IPS DF 6.9 (cell line): ENCODE measurements at regions not wholly inside any gene's neighbourhood (a gene's known extent, or its start where the extent isn't known, plus 50 kb on each side); places are given as distances from the start of the nearest gene placed in this dataset.

Experiments used
- DNase-seq: peaks from one replicate; pipeline ENCODE4 v3.0.0-alpha.2; 2013; ENCODE audit warnings: low read depth, low spot score
- H3K27ac ChIP-seq: one replicate; pipeline ENCODE4 v1.5.1; 2013; ENCODE audit warnings: low read length, control low read depth
- H3K27me3 ChIP-seq: 2 replicates; pipeline ENCODE4 v1.6.1; 2013; ENCODE audit warnings: mild to moderate bottlenecking, low read length; ENCODE audit not compliant: control insufficient read depth, insufficient read depth
- H3K36me3 ChIP-seq: 2 replicates; pipeline ENCODE4 v1.6.1; 2013; ENCODE audit warnings: low read length; ENCODE audit not compliant: control insufficient read depth, insufficient read depth
- H3K4me1 ChIP-seq: 2 replicates; pipeline ENCODE4 v1.6.1; 2013; ENCODE audit warnings: low read length; ENCODE audit not compliant: control insufficient read depth, insufficient read depth
- H3K4me3 ChIP-seq: 2 replicates; pipeline ENCODE4 v1.5.1; 2013; ENCODE audit warnings: mild to moderate bottlenecking, low read length
- H3K9me3 ChIP-seq: 2 replicates; pipeline ENCODE4 v1.6.1; 2013; ENCODE audit warnings: low read length, inconsistent platforms; ENCODE audit not compliant: control insufficient read depth, insufficient read depth
- WGBS: extraction: QIAGEN DNeasy Blood & Tissue Kit; methylation state at CpG from one replicate; pipeline ENCODE4 v1.1.7; 2013; ENCODE audit warnings: mixed read lengths, missing lambda C conversion rate; ENCODE audit not compliant: insufficient read length, insufficient coverage; 5-methylcytosine and 5-hydroxymethylcytosine counted together

DNA sequence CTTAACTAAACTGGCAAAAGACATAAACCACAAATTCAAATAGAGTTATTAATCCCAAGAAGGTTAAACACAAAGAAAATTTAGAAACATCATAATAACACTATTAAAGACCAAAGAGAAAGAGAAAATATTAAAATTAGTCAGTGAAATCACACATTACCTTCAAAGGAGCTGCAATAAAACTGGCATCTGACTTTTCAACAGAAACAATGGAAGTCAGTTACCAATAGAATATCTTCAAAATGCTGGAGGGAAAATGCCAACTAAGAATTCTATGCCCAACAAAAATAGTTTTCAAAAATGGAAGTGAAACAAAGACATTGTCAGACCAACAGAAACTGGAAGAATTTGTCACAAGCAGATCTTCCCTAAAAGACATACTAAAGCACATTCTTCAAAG is 68.7 kb upstream of the RNF7 start:
- H3K4me1 ChIP-seq = no peaks in the 10 kb centered on the region
- H3K27ac ChIP-seq = no peak overlapping the region
- no peaks in the 10 kb centered on the region for H3K36me3 ChIP-seq
- no peak for DNase-seq
- H3K9me3 ChIP-seq = no peaks in the 10 kb centered on the region; the same call in 1 of the 2 replicates
- H3K27me3 ChIP-seq = no peaks in the 10 kb centered on the region
- no peak overlapping the region for H3K4me3 ChIP-seq

DNA sequence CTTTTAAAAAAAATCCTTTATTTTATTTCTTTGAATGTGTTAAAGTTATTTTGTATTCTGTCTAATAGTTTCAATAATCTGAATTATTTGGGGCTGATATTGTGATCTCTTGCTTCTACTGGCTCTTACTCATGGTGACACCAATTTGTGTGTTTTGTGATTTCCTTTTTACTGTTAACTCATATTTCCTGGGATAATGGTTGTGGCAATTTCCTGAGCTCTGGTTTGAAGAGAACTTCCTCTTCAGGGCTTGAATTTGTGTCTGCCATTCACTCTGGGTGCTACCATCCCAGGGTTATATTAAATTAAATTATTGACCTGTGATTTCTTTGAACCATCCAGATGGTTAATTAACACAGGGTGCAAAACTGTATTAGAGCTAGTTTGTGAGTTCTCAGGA is 60.4 kb upstream of the RNF7 start:
- no peak overlapping the region for H3K27ac ChIP-seq
- H3K4me1 ChIP-seq = peaks cover 5% of the 10 kb centered on the region; the same call in 1 of the 2 replicates
- no peaks in the 10 kb centered on the region for H3K36me3 ChIP-seq
- H3K4me3 ChIP-seq = no peak overlapping the region
- no peaks in the 10 kb centered on the region for H3K27me3 ChIP-seq
- H3K9me3 ChIP-seq = no peaks in the 10 kb centered on the region
- DNase-seq = no peak

DNA sequence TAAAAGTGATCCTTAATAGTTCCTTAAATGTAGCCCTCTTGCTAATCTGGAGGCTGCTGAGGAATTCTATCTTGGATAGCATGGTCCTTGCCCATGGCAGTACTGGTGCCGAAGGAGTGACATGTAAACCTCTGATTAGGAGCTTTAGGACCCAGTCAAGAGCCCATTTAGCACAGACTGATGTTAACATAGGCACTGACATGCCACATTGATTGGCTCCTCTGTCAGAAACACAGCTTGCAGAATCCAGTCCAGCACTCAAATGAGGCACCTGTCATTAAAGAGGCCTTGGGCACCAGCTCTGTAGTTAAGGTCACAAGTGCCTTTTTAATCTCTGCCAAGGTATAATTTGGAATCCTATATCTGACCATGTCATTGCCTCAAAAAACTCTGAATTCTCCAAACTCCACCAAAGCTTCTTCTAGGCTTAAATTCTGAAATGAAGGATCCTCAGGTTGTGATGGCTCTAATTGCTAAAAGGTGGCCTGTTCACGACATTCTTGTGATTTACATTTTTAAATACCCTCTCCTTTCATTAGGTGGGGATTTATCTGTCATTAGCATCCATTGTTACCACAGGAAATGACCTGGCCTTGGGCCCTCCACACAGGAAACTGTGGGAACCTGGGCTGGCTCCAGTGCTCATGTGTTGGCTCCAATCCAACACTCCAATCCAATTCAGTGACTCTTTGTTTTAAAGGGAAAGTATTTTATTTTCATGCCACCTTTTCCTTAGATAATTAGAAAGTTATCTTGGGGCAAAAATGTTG is 57.3 kb upstream of the RNF7 start:
- H3K9me3 ChIP-seq = no peaks in the 10 kb centered on the region
- peaks cover 5% of the 10 kb centered on the region; the same call in 1 of the 2 replicates for H3K4me1 ChIP-seq
- no peak overlapping the region for H3K4me3 ChIP-seq
- WGBS = no CpG with 5 or more reads among the region's 2 CpGs
- no peak for DNase-seq
- no peaks in the 10 kb centered on the region for H3K27me3 ChIP-seq
- no peak overlapping the region for H3K27ac ChIP-seq
- H3K36me3 ChIP-seq = no peaks in the 10 kb centered on the region

DNA sequence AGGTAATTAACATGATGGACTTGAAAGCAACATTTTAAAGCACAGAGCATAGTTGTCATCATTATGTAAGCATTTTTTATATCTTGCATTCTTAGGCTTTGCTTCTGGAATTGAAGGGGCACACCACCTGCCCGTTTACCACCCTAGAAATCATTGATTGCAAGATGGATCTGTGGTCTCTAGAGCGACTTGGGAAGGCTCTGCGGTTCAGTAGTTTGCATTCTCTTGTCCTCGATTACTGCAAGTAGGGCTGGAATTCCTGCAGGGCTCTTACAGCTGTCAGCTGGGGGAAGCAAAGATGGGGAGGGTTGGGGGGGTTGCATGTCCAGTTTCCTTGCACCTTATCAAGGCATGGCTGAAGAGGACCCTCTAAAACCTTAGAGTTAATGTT is 56.7 kb upstream of the RNF7 start:
- H3K27ac ChIP-seq = no peak overlapping the region
- H3K27me3 ChIP-seq = no peaks in the 10 kb centered on the region
- H3K4me1 ChIP-seq = peaks cover 5% of the 10 kb centered on the region; the same call in 1 of the 2 replicates
- H3K4me3 ChIP-seq = no peak overlapping the region
- DNase-seq = no peak
- no CpG with 5 or more reads among the region's 4 CpGs for WGBS
- H3K36me3 ChIP-seq = no peaks in the 10 kb centered on the region
- H3K9me3 ChIP-seq = no peaks in the 10 kb centered on the region

DNA sequence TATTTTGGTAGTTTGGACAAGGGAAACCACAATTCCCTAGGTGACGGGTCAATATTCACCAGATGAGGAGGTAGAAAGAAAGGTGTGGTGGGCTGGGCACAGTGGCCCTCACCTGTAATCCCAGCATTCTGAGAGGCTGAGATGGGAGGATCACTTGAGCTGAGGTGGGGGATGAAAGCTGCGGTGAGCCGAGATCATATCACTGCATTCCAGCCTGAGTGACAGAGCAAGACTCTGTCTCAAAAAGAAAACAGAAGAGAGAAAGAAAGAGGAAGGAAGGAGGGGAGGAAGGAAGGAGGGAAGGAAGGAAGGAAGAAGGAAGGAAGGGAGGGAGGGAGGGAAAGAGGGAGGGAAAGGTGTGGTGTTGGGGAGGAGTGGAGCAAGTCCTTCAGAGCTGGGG is 56.1 kb upstream of the RNF7 start:
- no peak overlapping the region for H3K27ac ChIP-seq
- H3K4me3 ChIP-seq = no peak overlapping the region
- no peaks in the 10 kb centered on the region for H3K36me3 ChIP-seq
- no peak for DNase-seq
- WGBS = no CpG with 5 or more reads among the region's 3 CpGs
- no peaks in the 10 kb centered on the region for H3K27me3 ChIP-seq
- no peaks in the 10 kb centered on the region for H3K9me3 ChIP-seq
- H3K4me1 ChIP-seq = peaks cover 5% of the 10 kb centered on the region; the same call in 1 of the 2 replicates

DNA sequence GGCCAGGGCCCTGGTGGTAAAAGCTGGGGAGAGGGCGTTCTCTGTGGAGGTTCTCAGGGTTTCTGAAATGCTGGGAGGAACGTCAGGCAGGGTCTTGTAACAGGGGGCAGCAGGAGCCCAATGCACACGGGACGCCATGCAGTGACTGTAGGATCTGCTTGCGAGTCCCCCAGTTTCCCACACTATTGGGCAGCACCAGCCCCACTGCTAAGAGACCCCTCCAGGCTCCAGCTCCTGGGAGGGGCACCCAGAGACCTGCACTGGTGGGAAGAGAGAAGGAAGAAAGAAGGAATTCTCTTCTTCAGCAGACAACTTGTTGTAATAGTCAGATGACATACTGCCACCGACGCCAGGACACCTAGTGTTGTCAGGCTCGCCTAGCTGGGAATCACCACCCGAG is 55.2 kb upstream of the RNF7 start:
- Histone ChIP-seq H3K4me3 (no peak overlapping the region), H3K27me3 (no peaks in the 10 kb centered on the region), H3K27ac (no peak overlapping the region), H3K36me3 (no peaks in the 10 kb centered on the region), H3K9me3 (no peaks in the 10 kb centered on the region), H3K4me1 (peaks cover 5% of the 10 kb centered on the region; the same call in 1 of the 2 replicates)
- DNase-seq = no peak
- no CpG with 5 or more reads among the region's 9 CpGs for WGBS

DNA sequence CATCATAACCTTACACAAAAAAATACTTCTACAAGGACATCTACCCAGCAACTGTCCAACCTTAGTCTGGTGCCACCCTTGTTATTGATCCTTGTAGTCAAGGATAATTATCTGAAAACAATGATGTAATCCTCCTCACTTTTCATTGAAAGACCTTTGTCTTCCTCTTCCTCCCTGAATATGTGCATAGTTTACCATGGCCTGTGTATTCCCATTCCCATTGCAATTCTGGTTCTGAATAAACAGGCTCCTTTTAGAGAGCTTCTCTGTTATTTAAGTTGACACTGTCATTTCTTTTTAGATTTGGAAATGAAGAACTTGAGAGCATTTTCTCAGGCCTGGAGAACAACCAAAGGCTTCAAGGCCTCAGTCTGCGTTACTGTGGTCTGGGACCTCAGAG is 53.3 kb upstream of the RNF7 start:
- Histone ChIP-seq H3K9me3 (no peaks in the 10 kb centered on the region), H3K27ac (peak overlapping the region; percentile 68), H3K36me3 (no peaks in the 10 kb centered on the region), H3K27me3 (no peaks in the 10 kb centered on the region), H3K4me1 (peaks cover 5% of the 10 kb centered on the region; the same call in 1 of the 2 replicates), H3K4me3 (no peak overlapping the region)
- no CpG with 5 or more reads among the region's 1 CpG for WGBS
- DNase-seq = no peak

DNA sequence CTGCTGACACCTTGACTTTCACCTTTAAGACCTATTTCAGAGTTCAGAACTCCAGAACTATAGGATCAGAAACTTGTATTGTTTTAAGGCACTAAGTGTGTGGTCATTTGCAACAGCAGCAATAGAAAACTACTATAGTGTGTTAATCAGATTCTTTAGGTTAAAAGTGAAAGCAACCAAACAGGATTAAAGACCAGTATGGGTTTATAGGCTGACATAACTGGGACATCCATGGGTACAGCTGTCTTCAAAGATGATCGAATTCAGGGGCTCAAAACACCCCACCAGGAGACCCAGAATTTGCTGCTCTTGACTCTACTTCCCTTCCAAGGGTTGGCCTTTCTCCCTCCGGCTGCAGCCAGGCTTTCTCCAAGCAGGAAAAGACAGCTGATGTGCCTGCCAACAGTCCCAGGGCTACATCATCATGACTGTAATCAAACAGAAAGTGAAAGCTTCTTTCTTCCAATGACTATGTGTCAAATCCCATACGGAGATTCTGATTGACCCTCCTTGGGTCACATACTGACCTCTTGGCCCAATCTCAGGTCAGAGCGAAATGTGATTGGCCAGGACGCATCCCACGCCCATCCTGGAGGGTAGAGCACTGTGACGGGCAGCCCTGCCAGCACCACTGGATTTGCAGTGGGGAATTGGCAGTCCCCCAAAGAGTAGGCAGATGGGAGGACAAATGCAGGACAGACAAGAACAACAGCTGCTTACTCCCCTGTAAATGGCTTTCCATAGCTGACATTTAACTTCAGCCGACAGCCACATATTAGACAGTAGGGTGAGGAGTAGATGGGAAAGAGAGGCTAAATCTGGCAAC is 51.4 kb upstream of the RNF7 start:
- no peak overlapping the region for H3K27ac ChIP-seq
- H3K27me3 ChIP-seq = no peaks in the 10 kb centered on the region
- no peak for DNase-seq
- no peaks in the 10 kb centered on the region for H3K9me3 ChIP-seq
- no peak overlapping the region for H3K4me3 ChIP-seq
- H3K4me1 ChIP-seq = no peaks in the 10 kb centered on the region
- WGBS = no CpG with 5 or more reads among the region's 8 CpGs
- no peaks in the 10 kb centered on the region for H3K36me3 ChIP-seq
